ENCODE measurements at regions not wholly inside any gene's neighbourhood (a gene's known extent, or its start where the extent isn't known, plus 50 kb on each side); places are given as distances from the start of the nearest gene placed in this dataset.
"Not testable (repeated sequence)": the region's sequence is repeated elsewhere in the genome, so short reads cannot be mapped to it uniquely, and the experiment has no call there.

DNA sequence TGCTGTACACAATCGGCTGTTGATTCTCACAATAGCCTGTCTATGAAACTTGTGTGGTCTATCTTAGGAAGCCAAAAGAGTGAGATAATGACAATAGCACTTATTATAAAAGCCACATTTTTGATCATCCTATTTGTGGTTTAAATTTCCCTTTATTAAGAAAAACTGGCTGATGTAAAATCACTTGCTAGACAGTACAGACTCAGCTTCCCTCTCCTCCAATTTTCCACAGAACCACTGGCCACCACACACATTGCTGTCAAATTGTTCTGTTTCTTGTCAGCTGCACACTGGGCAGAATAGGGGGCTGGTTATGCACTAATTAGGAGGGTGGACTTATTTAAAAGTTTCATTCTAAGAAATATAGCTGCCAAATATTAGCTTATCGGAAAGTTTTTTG is 425.9 kb downstream of the EPHA3 start:
- DNase-seq (ENCODE audit: low read depth in 4 of 4, low spot score in 2 of 4) = no peak

- DNase-seq (ENCODE audit: low read depth in 4 of 4, low spot score in 2 of 4) = not testable (repeated sequence)
These were observed 447.2 kb downstream of the EPHA3 start for GRCh38 chr3:89554587-89554986.

GRCh38 chr3:89558711-89559110 is 451.3 kb downstream of the EPHA3 start:
- no peak for DNase-seq (ENCODE audit: low read depth in 4 of 4, low spot score in 2 of 4)

DNA sequence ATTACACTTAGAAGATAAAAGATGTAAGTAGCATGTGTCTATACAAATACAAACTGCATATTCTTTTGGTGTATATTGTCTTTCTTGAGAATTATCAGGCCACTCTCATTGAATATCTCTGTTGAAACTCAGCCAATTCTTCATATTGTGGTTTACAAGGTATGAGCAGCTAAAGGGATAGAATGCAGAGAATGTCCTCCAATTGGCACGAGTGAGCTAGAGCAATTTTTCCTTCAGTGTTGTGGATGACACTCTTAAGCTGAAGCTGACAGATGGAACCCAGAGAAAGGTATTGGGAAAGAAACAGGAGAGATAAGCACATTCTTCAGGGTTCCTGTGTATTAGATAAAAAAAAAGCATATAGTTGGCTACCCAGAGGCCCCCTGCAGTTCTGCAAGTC is 453.1 kb downstream of the EPHA3 start:
- DNase-seq (ENCODE audit: low read depth in 4 of 4, low spot score in 2 of 4) = no peak

DNA sequence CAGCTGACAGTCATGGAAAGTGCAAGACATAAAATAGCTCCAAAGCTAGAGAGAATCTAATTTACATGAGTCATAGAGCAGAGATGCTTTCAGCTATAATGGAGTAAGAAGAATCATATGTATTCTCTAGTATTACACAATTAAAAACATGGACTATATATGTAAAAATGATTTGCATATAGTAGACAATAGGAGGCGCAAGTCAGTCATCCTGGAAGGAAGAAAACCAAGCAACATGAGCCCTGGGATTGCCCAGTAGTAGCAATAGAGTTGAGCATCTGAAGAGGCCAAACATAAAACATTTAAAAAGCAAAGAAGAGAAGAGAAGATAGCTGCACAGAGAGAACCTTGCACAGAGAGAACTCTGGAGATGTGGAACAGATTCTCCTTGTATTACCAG is 455.0 kb downstream of the EPHA3 start:
- DNase-seq (ENCODE audit: low read depth in 4 of 4, low spot score in 2 of 4) = no peak

GRCh38 chr3:89565098-89565497 is 457.7 kb downstream of the EPHA3 start:
- DNase-seq (ENCODE audit: low read depth in 4 of 4, low spot score in 2 of 4) = no peak

DNA sequence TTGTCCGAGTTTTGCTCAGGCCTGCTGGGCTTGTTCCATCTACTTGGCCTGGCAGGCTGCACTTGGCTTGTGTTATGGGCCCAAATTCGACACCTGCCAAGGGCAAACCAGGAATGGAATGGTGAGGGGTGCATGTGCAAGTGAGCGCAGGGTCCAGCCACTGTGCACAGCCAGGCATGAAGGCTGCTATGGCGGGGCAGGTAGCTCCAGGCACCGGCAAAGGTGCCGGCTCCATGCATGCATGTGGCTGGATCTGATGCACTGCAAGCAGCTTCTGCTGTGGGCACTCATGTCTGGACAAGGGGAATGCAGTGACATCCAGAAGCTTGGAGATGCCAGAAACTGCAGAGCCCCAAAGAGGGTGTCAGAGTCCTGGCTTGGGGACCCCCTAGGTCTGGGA is 463.0 kb downstream of the EPHA3 start:
- DNase-seq (ENCODE audit: low read depth in 4 of 4, low spot score in 2 of 4) = no peak

DNA sequence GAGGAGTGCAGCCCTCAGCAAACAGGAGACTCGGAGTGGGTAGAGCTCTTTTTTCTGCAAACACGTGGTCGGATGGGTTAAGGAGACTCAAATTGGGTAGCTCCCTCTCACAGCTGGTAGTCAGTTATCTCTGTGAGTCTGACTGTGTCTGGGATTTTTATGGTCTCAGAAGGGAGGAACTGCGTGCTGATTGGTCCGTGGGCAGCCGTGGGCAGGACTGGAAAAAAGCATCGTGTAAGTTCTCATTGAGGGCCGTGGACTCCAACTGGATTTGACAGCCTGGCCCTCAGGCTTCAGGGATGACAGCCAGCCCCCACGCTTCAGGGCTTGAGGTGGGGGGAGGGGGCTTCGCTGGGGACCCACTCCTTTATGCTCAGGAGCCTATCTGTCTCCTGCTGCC is 463.9 kb downstream of the EPHA3 start:
- no peak for DNase-seq (ENCODE audit: low read depth in 4 of 4, low spot score in 2 of 4)

- no peak for DNase-seq (ENCODE audit: low read depth in 4 of 4, low spot score in 2 of 4)
These were observed 464.3 kb downstream of the EPHA3 start for GRCh38 chr3:89571707-89572106.

DNA sequence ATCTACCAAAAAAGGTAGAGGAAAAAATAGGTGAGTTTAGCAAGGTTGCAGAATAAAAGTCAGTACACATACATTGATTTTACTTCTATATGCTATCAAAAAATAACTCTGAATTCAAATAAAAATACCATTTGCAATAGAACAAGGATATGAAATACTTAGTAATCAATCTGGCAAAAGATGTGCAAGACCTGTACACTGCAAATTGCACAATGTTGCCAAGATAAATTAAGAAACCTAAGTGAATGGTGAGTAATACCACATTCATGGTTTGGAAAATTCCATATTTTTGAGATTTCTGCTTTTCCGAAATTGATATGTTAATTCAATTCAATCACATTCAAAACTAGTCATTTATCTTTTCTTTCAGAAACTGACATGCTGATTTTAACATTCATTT is 464.8 kb downstream of the EPHA3 start:
- DNase-seq (ENCODE audit: low read depth in 4 of 4, low spot score in 2 of 4) = no peak

- DNase-seq (ENCODE audit: low read depth in 4 of 4, low spot score in 2 of 4) = no peak
These were observed 469.0 kb downstream of the EPHA3 start for GRCh38 chr3:89576417-89576816.

- peak; percentile 20 to 78 (median 40) for DNase-seq (ENCODE audit: low read depth in 4 of 4, low spot score in 2 of 4)
These were observed 470.5 kb downstream of the EPHA3 start for GRCh38 chr3:89577637-89578530.

DNA sequence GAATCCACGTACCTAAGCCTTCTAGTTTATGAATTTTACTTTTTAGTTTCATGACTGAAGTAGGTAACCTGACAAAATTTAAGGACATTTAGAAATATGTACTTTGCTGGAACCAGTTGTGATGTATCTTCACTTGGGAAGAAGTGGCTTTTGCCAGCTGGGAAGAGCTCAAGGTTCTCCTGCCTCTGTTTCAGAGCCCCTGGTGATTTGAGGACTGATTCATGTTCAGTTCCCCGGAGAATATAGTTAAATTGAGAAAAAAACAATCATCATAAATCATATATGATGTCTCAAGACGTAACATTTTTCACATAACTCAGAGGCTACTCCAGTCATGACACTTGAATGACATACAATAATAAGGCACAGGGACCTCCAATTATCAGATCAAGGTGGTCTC is 473.4 kb downstream of the EPHA3 start:
- no peak for DNase-seq (ENCODE audit: low read depth in 4 of 4, low spot score in 2 of 4)

- no peak for DNase-seq (ENCODE audit: low read depth in 4 of 4, low spot score in 2 of 4)
These were observed 477.0 kb downstream of the EPHA3 start for GRCh38 chr3:89584398-89584797.

- DNase-seq (ENCODE audit: low read depth in 4 of 4, low spot score in 2 of 4) = no peak
These were observed 478.8 kb downstream of the EPHA3 start for GRCh38 chr3:89586256-89586655.

DNA sequence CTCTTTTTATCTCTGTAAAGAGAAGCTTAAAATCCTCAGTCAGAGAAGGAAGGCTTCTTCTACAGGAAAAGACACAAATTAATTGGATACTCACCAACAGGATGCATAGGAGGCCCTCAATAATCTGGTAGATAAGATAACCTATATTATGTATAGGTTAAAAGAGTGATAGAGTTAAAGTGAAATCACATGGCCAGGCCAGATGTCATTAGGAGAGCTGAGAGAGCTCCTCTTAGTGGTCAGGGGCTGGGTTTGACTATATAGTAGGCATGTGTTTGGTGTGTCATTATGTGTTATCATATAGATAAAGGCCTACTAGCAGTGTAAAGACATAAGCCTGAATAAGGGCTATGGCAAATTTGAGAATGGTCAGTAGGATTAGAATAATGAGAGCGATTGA is 479.3 kb downstream of the EPHA3 start:
- no peak for DNase-seq (ENCODE audit: low read depth in 4 of 4, low spot score in 2 of 4)

- no peak for DNase-seq (ENCODE audit: low read depth in 4 of 4, low spot score in 2 of 4)
These were observed 498.7 kb downstream of the EPHA3 start for GRCh38 chr3:89606151-89606550.

DNA sequence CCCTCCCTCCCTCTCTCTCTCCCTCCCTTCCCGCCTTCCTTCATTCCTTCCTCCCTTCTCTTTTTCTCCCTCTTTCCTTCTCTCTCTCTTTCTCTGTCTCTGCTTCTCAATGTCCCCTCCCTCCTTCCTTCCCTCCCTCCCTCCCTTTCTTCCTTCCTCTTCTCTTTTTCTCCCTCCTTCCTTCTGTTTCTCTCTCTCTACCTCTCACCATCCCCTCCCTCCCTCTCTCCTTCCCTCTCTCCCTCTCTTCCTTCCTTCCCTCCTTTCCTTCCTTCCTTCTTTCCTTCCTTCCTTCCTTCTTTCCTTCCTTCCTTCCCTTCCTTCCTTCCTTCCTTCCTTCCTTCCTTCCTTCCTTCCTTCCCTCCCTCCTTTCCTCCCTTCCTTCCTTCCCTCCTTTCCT is 504.6 kb downstream of the EPHA3 start:
- no peak for DNase-seq (ENCODE audit: low read depth in 4 of 4, low spot score in 2 of 4)

GRCh38 chr3:89613241-89613640 is 505.8 kb downstream of the EPHA3 start:
- DNase-seq (ENCODE audit: low read depth in 4 of 4, low spot score in 2 of 4) = no peak

DNA sequence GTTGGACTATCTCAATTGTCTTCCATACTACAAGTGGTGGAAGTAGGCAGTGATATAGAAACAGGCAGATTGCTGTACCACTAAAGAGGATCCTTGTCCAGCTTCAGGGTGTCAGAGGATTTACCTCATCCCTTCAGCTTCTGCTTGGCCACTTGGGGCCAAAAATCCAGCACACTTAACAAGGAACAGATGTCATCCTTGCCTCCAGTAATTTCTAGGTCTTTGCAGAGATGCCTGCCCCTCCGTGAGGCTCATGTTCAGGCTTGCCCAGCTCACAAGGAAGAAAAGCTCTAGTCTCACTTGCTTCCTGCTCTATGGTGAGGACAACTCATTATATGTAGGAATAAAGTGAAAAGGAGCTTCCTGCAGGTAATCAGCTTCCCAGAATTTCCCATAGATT is 510.3 kb downstream of the EPHA3 start:
- no peak for DNase-seq (ENCODE audit: low read depth in 4 of 4, low spot score in 2 of 4)

- DNase-seq (ENCODE audit: low read depth in 4 of 4, low spot score in 2 of 4) = no peak
These were observed 511.8 kb downstream of the EPHA3 start for GRCh38 chr3:89619263-89619662.

DNA sequence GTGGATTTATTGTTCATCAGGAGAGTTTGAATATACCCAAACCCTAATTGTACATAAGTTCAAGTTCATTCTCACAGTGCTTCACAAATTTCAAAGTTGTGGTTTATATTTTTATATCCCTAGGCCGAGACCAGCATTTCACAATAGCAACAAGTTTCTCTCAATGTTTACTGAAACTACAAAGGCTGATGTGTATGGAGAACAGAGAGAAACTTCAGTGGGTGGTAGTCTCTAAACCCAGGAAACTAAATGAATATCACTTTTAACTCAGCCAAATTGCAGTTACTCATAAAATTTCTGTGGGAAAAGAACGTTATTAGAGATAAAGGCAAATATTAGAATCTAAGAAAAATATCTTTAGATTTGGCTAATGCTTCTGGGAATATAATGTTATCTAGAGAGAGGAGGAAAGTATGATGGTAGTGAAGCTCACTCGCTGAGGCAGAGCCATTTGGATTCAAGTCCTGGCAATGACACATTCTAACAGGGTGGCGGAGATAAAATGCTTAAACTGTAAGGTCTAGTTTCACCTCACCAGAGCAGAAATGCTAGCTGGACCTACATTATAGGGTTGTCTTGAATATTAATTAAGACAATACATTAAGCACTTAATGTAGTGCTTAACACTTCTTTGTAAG is 514.8 kb downstream of the EPHA3 start:
- no peak for DNase-seq (ENCODE audit: low read depth in 4 of 4, low spot score in 2 of 4)

All from left renal cortex interstitium (tissue), 4 donors.